GM18505 (cell line): ENCODE measurements at regions not wholly inside any gene's neighbourhood (a gene's known extent, or its start where the extent isn't known, plus 50 kb on each side); places are given as distances from the start of the nearest gene placed in this dataset.

Source experiments
- ATAC-seq: cut with Tn5 transposase; IDR thresholded peaks from one replicate; pipeline ENCODE4 v1.9.1; 2021; ENCODE audit not compliant: unreplicated experiment
- POLR2A ChIP-seq: IDR thresholded peaks from 4 replicates; pipeline ENCODE4 v1.6.1; 2011; ENCODE audit warnings: borderline replicate concordance; ENCODE audit not compliant: insufficient read depth, insufficient read length; ENCODE audit errors: extremely low read depth

DNA sequence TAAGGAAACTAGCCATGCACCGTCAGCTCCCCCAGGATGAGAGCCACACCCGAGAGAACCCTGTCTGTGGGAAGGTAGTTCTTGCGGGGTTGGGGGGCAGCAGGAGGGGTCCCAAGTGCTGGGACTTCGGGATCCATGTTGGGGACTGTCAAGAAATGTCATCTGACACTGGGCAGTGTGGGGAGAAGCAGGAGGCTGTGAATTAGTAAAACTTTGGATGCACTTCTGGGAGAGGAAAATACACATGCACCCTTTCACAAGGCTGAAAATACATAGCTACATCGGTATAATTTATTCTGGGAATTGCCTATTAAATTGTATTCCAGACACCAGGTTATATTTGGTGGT lies 109.6 kb upstream of the RPS23 start:
- no peak for TF ChIP-seq POLR2A
- ATAC-seq: no peak

DNA sequence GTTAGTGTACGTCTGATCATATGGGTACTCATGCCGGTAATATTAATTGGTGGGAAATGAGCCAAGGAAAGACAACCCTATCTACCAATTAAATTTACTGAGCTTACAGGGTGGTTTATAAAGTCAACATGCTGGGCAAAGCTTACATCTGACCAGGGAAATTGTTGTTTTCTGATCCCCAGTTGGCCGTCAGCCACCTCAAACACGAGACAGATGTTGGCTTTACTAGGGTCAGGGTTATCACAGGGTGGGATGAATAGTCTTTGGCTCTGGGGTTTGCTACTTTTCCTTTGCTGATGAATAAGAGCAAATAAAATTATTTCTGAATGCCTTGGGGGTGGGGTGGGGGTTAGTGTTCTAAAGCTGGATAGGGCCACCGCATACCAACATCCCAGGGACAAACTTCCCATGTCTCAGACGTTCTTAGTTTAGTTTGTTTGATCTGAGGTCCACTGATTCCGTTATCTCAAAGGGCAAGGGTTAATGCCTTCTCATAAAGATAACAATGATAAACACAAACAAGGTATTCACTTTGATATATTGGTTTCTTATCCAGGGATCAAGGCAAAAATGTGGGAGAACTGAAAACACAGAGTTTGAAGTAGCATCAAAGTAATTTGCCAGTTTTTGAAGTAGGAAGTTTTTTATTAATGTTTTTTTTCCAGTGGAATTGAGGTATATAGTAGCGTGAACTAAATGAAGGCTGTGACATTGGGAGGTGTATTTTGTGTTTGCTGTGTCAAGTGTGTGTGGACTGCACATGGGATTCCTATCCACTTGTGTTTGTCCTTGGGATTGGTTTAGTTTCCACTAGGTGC lies 109.1 kb upstream of the RPS23 start:
- no peak for ATAC-seq
- no peak for TF ChIP-seq POLR2A

DNA sequence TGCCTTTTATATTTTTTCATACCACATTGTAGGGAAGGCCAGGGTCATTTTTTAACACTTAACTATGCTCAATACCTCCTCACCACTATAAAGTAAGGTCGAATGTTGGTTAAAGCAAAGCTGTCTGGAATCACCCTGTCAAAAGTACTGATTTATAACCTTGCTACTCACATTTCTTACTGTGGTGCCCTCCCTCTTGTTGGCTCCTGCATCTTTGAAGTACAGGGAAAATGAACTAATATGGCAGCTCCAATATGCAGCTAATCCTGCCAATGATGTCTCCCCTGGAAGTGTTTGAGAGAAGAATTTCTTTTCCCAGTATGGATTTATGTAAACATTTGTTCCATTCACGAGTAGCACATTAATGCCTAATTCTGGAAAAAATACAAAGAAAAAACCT lies 108.4 kb upstream of the RPS23 start:
- ATAC-seq: no peak
- TF ChIP-seq POLR2A: no peak

DNA sequence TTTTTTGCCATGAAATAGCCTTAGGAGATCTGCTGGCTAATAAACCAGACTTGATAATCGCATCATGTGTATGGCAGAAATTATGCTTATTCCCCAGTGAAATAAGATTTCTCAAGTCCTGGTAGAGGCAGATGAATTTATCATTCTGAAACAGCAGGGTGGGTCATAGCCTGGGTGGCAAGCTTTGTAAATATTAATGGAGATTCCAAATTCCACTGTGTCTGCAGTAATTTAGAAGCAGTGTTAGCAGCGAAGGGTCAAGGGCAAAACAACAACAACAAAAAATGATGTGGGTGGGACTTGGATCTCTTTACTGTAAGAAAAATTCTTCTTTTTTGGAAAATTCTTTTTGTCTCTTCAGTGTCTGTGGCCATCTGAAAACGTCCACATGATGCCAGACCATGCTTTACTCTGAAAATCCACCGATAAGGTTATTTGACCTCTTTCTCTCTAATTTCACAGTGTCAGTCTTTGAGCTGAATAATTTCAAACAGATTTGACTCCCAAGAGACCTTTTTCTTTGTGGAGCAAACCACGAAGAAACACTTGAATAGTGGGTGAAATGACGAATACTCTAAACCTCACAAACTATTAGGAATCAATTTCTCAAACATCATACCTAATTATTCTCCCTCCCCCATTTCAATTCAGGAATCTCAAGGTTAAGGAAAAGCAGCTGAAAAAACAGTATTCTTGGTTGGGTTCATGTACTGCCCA lies 106.0 kb upstream of the RPS23 start:
- no peak for ATAC-seq
- TF ChIP-seq POLR2A: no peak

DNA sequence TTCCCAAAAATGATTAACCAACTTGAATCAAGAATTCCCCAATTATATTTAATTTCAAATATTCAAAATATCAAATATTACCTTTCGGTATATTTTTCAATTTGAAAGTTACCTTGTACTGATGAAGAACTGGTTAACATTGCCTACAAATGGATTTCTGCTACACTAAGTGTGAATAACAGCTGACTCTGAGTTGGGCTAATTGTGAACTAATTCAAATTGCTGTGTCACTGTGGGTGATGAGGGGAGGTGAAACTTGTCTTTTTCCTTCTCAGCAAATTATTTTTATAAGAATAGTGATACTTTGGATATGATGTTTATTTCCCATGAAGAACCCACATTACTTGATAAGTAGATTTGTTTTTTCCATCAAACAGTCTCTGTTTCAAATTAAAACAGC lies 103.4 kb upstream of the RPS23 start:
- ATAC-seq: no peak
- TF ChIP-seq POLR2A: no peak

DNA sequence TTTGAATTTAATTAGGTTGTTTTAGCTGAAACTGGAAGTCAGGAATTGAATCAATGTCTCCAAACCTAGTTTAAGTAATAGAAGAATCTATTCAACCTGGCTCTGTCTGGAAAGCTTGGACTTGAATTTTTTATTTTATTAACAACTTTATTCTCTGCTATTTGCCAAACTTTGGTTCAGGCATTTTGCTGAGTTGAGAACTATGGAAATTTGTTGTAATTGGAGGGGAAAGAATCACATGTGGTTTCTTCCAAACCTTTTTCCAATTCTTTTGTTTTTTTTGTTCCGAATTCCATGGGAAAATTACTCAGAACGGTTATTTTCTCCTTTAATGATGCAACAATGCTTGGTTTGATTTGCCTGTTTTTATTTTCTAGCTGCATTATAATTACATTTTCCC lies 98.2 kb upstream of the RPS23 start:
- no peak for TF ChIP-seq POLR2A
- ATAC-seq: no peak

DNA sequence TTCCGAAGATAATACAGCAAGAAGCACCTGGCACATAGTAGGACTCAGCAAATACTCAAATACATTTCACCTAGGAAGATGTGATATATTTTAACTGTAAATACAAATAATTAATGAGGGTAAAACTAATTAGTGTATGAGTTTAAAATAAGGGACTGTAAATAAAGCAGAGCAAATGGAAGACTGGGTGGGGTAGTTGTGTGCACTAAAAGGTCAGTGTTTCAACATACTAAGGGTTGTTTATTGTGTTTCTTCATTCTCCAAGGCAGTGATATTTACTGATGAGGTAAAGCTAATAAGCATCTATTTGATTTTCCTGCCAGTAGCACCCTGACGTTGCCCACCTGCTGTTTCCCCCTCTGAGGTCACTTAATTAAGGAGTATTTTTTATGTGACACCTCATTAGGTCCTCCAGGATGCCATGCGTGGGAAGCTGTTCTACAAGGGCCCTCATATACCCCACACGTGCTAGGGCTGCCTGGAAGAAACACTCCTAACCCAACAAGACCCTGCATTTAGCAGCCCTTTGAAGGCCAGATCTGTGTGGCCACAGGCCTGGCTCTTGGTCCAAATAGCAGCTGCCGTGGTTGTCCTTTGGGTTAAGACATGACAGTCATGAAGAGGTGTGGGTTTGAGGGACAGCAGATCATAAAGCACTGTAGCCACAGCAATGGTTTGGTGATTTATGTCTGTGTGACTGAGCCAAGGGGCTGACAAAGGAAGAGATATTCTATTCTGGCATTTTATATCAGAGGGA lies 97.5 kb upstream of the RPS23 start:
- no peak for TF ChIP-seq POLR2A
- ATAC-seq: no peak

DNA sequence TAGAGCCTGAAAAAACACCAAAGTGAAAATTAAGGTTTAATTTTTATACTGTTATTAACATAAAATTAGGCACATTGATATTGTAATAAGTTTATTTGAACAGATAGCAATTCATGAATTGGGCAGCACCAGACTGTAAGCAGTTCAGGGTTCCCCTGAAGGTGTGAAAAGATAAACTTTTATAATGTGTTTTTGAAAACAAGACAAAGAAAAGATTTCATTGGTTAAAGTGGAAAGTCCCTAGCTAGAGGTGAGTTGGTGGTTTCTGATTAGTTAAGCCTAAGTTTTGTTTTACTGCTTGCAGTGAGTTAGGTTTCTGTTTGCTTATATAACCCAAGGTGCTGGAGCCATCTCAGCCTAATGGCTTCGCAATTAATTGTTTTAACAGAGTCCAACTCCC lies 96.5 kb upstream of the RPS23 start:
- peak; percentile 64 for ATAC-seq
- TF ChIP-seq POLR2A: no peak

DNA sequence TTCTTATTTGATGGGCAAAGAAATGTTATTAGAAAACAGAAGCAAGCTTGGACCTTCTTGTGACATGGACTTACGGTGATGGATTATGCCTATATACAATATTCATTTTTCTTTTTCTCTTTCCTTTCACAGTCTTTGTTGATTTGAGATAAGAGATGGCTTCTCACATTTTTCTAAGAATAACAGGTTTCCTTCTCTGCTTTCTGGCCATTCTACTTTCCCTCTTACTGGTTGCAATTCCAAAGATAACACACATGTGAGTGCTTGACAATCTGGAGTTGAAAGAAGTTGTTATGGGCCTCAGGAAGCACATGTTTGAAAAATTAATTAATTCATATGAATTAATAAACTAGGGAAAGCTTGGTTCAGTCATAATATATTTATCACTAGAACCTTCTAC lies 89.8 kb upstream of the RPS23 start:
- TF ChIP-seq POLR2A: no peak

DNA sequence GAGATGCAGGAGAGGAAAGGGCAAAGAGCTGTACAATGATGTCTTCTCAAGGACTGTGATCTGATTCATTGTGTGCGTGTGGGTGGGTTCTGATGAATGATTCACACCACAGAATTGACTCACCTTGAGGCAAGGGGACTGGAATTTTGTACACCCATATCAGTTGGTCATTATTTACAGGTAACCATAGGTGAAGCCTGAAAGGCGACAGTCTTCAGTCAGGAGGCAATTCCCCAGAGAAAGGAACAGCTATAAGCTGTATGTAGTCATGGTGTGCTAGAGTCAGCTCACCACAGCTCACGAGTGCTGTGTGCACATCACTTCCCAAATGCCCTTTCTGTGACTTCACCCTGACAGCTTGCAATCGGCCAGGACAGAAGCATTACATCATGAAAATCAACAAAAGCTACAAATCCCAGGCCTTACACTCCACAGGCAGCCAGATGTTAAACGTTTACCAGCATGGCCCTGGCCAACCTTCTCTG lies 87.6 kb upstream of the RPS23 start:
- no peak for TF ChIP-seq POLR2A
- no peak for ATAC-seq

More for the DNA sequence above, 89.8 kb upstream of the RPS23 start:
- ATAC-seq: no peak

DNA sequence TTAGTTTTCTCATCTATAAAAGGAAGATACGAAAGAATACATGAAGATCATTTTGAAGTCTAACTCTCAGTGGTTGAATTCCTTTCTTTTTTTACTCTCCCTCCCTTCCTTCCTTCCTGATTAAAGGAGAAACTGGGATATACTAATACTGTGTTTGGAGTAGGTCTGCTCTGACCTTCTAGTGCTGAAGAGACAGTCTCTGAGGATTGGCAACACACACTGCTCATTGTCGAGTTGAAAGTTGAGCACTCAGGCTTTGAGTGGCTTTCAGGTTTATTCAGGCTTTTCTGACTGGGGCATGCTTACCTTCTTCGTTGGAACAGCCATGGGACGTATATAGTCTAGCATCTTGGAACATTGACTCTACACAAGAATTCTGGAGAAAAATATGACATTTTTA lies 86.9 kb upstream of the RPS23 start:
- no peak for TF ChIP-seq POLR2A
- ATAC-seq: no peak

DNA sequence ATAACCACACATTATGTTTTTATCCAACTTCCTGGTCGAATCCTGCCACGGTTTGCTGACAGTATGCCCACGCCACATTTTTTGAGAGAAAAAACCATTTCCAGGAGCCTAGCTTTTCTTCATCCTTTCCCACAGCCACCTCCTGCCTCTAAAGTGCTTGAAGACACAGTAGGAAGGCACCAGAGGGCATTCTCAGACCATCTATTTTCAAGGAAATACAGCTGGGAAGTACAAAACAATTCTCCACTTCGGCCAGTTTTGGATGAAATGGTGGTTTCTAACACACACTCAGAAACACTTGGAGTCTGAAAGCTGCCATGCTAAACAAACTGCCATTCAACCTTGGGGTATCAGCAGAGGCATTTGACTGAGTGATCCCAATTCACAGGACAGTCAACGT lies 86.3 kb upstream of the RPS23 start:
- no peak for ATAC-seq
- no peak for TF ChIP-seq POLR2A

DNA sequence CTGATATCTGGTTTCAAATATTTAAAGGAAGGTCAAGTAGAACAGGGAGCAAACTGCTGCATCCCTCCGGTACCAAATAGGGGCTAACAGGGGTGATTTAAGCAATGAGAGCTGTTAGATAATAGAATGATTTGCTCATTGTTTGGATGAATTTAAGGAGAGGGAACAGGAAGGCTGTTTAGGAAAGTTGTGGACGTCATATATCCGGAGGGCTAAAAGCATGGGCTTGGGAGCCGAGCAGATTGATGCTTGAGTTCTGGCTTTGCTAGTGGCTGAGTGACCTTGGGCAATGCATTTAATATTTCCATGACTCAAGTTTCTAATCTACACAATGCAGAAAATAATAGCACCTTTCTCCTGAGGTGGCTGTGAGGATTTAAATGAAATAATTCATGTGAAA lies 85.4 kb upstream of the RPS23 start:
- ATAC-seq: no peak
- no peak for TF ChIP-seq POLR2A

DNA sequence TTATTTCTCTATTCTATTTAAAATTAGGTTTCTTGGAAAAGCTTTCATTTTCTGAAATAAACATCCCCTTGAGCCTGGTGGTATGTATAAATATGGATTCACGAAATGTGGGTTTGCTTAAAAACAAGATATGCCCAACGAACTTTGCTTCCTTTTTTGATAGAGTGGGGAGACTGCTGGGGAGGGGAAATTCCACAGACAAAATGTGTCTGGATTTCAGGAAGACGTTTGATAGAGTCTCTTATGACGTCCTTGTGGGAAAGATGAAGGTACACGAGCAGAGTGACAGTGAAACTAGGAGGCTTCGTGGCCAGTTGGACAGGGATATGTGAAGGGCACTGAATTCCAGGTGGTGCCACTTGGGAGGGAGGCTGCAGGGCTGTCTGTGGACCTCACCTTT lies 84.5 kb upstream of the RPS23 start:
- TF ChIP-seq POLR2A: no peak

DNA sequence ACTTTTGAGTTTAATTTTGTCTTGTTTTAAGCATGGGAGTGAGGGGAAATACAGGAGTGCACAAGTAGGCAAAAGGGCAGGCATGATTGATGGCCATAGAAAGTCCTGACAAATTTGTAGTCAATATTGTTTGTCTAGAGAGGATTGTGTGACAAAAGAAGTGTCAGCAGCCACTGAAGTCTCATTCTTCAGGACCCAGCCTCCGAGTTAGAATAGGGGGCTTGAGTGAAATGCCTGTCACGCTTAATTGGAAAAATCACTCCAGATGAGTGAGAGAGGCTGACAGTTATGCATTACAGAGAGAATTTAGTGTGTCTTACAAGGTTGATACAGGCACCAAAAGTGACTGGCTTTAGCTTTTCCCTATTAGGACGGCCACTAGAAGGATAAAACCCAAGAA lies 81.9 kb upstream of the RPS23 start:
- ATAC-seq: no peak
- no peak for TF ChIP-seq POLR2A

More for the DNA sequence above, 84.5 kb upstream of the RPS23 start:
- ATAC-seq: no peak

DNA sequence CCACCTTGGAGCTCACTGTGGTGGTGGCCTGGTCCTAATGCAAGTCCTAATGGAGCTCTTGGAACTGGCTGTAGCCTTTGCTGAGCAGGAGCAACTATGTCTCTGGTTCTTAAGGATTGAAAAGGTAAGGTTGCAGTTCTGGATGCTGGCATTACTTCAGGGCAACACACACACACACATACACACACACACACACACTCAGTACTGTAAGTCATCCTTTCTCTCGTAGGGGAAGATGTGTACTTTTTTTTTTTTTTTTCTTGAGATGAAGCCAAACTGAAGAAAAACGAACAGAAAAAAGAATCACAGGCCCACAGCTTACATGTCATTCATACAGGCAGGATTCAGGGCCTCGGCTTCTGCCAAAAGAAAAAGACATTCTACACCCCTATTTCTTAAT lies 81.1 kb upstream of the RPS23 start:
- no peak for ATAC-seq
- no peak for TF ChIP-seq POLR2A
